HFFc6 (cell line): ENCODE measurements at regions not wholly inside any gene's neighbourhood (a gene's known extent, or its start where the extent isn't known, plus 50 kb on each side); places are given as distances from the start of the nearest gene placed in this dataset.

ENCODE experiments used
- DNase-seq: peaks from one replicate; pipeline ENCODE4 v3.0.0-alpha.2; 2018
- H3K27ac Mint-ChIP-seq: 2 replicates; pipeline ENCODE4 v1.8.0; 2020; ENCODE audit warnings: mild to moderate bottlenecking, mixed read lengths
- H3K27me3 Mint-ChIP-seq: 2 replicates; pipeline ENCODE4 v1.8.0; 2021; ENCODE audit warnings: mild to moderate bottlenecking, moderate library complexity, mixed read lengths; ENCODE audit not compliant: insufficient read depth
- H3K36me3 Mint-ChIP-seq: 2 replicates; pipeline ENCODE4 v1.8.0; 2021; ENCODE audit warnings: low read depth, mixed read lengths
- H3K4me1 Mint-ChIP-seq: 2 replicates; pipeline ENCODE4 v1.8.0; 2020; ENCODE audit warnings: low read depth, mixed read lengths
- H3K4me3 Mint-ChIP-seq: 2 replicates; pipeline ENCODE4 v1.8.0; 2020; ENCODE audit warnings: mild to moderate bottlenecking, moderate library complexity, mixed read lengths
- H3K9me3 Mint-ChIP-seq: 2 replicates; pipeline ENCODE4 v1.8.0; 2020; ENCODE audit warnings: mild to moderate bottlenecking, mixed read lengths
- TF ChIP-seq, protein P1 (sequence below): fragments of 200-600 bp; sonication (generic); IDR thresholded peaks from 2 replicates; pipeline ENCODE4 v1.5.0; 2021; ENCODE audit warnings: antibody characterized with exemption, mild to moderate bottlenecking

DNA sequence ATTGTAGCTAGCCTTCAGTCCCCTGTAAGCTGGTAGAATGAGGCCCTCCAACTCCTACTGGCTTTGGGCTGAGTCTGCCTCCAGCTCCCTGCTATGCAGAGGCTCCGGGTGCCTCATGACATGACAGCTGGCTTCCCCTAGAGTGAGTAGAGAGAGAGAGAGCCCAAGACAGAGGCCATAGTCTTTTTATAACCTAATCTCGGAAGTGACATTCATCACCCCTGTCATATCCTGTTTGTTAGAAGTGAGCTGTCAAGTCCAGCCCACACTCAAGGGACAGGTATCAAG is 53.9 kb upstream of the CTBP2 start:
- peaks cover 28% of the 10 kb centered on the region for H3K4me1 Mint-ChIP-seq
- H3K36me3 Mint-ChIP-seq, result no peaks in the 10 kb centered on the region
- H3K9me3 Mint-ChIP-seq, result no peaks in the 10 kb centered on the region
- H3K4me3 Mint-ChIP-seq, result no peak overlapping the region
- TF ChIP-seq, protein P1, sequence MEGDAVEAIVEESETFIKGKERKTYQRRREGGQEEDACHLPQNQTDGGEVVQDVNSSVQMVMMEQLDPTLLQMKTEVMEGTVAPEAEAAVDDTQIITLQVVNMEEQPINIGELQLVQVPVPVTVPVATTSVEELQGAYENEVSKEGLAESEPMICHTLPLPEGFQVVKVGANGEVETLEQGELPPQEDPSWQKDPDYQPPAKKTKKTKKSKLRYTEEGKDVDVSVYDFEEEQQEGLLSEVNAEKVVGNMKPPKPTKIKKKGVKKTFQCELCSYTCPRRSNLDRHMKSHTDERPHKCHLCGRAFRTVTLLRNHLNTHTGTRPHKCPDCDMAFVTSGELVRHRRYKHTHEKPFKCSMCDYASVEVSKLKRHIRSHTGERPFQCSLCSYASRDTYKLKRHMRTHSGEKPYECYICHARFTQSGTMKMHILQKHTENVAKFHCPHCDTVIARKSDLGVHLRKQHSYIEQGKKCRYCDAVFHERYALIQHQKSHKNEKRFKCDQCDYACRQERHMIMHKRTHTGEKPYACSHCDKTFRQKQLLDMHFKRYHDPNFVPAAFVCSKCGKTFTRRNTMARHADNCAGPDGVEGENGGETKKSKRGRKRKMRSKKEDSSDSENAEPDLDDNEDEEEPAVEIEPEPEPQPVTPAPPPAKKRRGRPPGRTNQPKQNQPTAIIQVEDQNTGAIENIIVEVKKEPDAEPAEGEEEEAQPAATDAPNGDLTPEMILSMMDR, result no peak
- peaks cover 10% of the 10 kb centered on the region; the same call in 1 of the 2 replicates for H3K27me3 Mint-ChIP-seq
- H3K27ac Mint-ChIP-seq, result no peak overlapping the region
- no peak for DNase-seq

DNA sequence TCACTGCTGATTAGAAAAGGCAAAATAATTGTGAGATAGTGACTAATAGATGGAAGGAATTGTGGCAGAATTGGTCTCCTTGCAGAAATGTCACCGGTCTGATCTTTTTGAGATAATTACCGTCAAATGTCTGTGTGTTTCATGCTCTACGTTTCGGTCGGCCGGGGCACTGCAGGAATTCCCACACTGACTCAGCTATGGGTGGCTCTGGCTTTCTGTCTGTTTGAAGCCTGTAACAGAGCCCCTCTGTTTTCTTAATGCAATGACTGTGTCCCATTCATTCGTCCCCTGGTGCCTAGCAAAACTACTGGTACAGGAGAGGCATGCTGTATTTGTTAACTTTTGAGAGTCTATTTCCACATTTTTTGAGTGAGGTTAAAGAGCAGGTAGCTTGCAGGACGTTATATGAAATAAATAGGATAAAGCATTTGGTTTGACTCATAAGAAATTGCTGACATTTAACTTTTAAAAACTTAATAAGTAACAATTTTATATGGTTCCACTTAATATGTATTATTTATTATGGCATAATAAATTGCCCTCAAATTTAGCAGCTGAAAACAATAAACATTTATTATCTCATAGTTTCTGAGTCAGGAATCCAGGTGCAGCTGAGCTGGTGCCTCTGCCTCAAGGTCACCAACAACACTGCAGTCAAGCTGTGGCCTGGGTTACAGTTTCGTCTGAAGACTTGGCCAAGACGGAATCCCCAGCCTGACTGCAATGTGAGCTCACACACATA is 53.3 kb upstream of the CTBP2 start:
- Mint-ChIP-seq H3K9me3 (no peaks in the 10 kb centered on the region), H3K27ac (no peak overlapping the region), H3K4me1 (peaks cover 24% of the 10 kb centered on the region), H3K36me3 (no peaks in the 10 kb centered on the region), H3K27me3 (peaks cover 10% of the 10 kb centered on the region; the same call in 1 of the 2 replicates), H3K4me3 (no peak overlapping the region)
- TF ChIP-seq, protein P1, result no peak
- no peak for DNase-seq

DNA sequence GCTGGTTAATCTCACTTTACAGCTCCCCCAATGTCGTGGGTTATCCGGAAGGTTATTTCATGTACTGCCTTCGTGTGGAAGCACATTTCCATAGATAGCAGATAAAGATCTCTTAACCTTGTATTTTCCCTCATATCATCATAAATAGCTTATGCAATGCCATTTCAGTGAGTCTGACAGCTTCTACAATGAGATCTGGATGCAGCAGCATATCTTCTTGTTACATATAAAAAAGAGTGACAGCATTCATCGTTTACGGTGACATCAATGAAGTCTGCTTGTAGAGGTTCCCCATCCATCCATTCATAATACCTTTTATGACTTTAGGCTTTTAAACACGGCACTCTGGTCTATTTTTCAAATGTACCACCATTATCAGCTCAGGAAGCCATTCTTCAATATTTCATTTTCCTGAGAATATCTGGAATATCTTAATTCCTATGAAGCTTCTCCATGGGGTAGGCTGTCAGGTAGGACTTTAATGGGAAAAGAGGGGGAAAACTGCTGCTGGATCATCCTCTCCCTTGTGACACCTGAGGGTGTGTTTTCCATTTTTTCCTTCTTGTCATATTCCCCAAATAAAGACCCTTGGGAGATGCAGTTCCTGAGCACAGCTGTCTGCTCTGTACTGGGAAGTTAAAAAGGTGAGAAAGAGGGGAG is 51.9 kb upstream of the CTBP2 start:
- no peak for DNase-seq
- H3K4me1 Mint-ChIP-seq, result peaks cover 12% of the 10 kb centered on the region
- TF ChIP-seq, protein P1, result no peak
- H3K9me3 Mint-ChIP-seq, result no peaks in the 10 kb centered on the region
- H3K27ac Mint-ChIP-seq, result no peak overlapping the region
- no peaks in the 10 kb centered on the region for H3K36me3 Mint-ChIP-seq
- peaks cover 13% of the 10 kb centered on the region; the same call in 1 of the 2 replicates for H3K27me3 Mint-ChIP-seq
- no peak overlapping the region for H3K4me3 Mint-ChIP-seq
